HG03521 (cell line): ENCODE measurements at regions not wholly inside any gene's neighbourhood (a gene's known extent, or its start where the extent isn't known, plus 50 kb on each side); places are given as distances from the start of the nearest gene placed in this dataset.
"Not testable (repeated sequence)": the region's sequence is repeated elsewhere in the genome, so short reads cannot be mapped to it uniquely, and the experiment has no call there.

ENCODE experiments used
- ATAC-seq: cut with Tn5 transposase; IDR thresholded peaks from one replicate; pipeline ENCODE4 v1.9.1; 2021; ENCODE audit warnings: mild to moderate bottlenecking, moderate library complexity; ENCODE audit not compliant: unreplicated experiment

DNA sequence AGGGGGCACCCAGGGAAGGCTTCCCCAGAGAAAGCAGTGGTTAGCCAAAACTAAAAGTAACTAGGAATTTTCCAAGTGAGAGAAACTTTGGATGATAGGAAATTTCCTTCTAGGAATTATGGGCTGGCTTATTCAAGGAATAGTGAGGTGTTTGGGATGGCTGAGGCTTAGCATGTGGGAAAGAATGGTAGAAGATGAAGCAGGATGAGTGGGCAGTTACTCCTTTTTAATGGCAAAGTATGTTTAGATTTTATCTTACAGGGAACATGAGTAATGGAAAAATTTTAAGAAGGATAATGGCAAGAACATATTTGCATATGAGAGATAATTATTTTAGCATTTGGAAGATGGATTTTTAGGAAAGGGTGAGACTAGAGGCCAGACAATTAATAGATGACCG lies 197.6 kb downstream of the SLC38A4 start:
- no peak for ATAC-seq

DNA sequence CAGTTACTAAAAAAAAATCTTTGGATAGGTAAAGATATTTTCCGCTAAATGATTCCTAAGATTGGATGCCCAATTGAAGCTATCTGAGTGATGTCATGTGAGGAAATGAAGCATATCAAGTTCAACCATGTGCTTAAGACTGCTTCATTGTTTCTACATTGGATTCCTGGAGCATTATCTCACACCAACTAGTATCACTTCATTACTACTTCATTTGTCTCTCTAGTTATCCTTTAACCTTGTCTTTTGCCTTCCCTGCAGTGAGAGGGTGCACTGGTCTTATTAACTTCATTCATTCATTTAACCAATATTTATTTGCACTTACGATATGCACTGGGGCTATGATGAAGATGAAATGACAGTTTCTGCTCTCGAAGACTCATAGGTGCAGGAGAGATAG lies 198.1 kb downstream of the SLC38A4 start:
- ATAC-seq = no peak

GRCh38 chr12:46619474-46619873 lies 206.3 kb downstream of the SLC38A4 start:
- not testable (repeated sequence) for ATAC-seq

GRCh38 chr12:46617737-46618136 lies 208.1 kb downstream of the SLC38A4 start:
- not testable (repeated sequence) for ATAC-seq

GRCh38 chr12:46617167-46617566 lies 208.6 kb downstream of the SLC38A4 start:
- no peak for ATAC-seq

GRCh38 chr12:46610754-46611153 lies 215.0 kb downstream of the SLC38A4 start:
- no peak for ATAC-seq

DNA sequence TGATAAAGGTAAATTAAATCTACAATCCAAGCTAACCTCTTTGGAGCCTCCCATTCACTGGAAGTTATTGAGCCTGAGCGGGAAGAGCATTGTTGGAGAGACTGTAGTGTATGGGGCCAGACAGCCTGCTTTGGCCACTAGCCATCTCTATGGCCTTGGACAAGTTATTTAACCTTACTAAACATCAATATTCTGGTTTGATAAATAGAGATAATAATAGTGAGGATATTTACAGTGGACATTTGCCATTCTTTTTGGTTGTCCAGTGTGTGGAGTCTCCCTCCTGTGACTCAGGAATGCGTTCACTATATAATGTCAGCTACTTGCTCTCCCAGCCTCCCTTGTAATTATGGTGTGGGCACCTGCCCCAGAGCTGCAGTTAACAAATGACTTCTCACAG lies 216.1 kb downstream of the SLC38A4 start:
- no peak for ATAC-seq

GRCh38 chr12:46609273-46609623 lies 216.5 kb downstream of the SLC38A4 start:
- ATAC-seq = no peak

- no peak for ATAC-seq
Measured at GRCh38 chr12:46608431-46609272, 217.1 kb downstream of the SLC38A4 start.

DNA sequence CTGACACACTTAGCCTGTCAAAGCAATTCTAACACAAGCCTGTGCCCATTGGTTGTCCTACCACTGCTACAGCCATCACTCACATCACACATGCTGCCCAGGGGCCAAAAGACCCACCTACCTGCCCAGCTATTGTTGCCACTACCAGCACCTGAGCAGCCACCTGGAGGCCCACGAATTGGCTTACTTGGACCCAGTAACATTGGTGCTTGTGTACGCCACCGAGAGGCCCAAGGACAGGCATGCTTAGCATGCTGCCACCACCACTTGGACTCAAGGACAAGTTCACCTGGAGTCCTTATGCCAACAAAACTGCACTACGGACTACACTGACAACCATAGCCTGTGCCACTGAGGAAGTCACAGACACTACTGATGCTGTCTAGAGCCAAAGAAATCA lies 221.1 kb downstream of the SLC38A4 start:
- ATAC-seq = no peak

DNA sequence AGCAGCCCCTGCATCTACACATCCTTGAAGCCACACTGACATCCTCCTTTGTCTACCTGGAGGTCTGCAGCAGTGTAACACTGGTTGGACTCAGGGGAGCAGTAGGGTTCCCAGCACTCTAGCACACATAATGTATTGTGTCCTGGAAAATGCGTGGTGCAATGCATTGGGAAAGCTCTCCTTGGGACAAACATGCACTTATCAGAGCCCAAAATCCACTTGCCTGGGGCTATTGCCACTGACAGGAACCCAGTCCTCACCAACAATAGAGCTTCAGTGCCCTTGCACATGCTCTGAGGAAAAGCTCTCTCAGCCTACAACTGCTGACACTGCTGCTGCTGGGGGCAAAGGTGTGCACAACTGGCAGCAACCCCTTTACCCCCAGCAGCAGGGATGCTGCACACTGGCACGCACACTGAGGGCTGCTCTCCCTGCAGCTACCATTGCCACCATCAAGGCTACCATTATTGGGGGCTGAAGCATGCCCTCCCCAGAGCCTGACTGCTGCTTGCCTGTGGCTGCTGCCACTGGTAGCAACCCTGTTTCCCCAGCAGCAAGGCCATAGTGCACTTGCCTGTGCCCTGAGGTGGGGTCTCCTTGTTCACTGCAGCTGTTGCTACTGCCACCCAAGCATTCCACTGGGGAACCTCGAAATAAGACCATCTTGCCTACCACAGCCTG lies 221.9 kb downstream of the SLC38A4 start:
- ATAC-seq = no peak

GRCh38 chr12:46602474-46602873 lies 223.3 kb downstream of the SLC38A4 start:
- ATAC-seq = no peak

- no peak for ATAC-seq
Measured at GRCh38 chr12:46590991-46591703, 218.6 kb upstream of the SLC38A2 start.

GRCh38 chr12:46585854-46586621 lies 213.5 kb upstream of the SLC38A2 start:
- ATAC-seq = no peak

- not testable (repeated sequence) for ATAC-seq
Measured at GRCh38 chr12:46584098-46584497, 211.5 kb upstream of the SLC38A2 start.

DNA sequence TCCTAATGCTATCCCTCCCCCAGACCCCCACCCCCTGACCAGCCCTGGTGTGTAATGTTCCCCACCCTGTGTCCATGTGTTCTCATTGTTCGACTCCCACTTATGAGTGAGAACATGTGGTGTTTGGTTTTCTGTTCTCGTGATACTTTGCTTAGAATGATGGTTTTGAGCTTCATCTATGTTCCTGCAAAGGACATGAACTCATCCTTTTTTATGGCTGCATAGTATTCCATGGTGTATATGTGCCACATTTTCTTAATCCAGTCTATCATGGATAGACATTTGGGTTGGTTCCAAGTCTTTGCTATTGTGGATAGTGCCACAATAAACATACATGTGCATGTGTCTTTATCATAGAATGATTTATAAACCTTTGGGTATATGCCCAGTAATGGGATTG lies 209.4 kb upstream of the SLC38A2 start:
- ATAC-seq = not testable (repeated sequence)

- ATAC-seq = no peak
Measured at GRCh38 chr12:46580445-46580844, 207.9 kb upstream of the SLC38A2 start.

DNA sequence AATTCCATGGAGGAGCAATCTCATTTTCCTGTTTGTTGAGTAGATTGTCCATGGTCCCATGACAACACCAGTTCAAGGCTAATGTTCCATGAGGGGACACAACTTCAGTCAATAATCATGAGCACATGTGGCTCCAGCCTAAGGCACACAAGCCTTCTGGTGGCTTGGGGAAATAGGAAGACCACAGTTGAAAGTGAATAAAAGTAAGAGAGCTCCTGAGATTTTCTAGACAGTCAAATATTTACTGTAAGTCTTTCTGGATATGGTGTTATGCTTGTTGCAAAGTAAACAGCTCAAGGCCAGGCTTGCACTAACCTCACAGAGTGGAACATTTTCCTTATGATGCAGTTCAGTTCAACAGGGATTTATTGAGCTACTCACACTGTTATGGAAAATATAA lies 206.9 kb upstream of the SLC38A2 start:
- no peak for ATAC-seq

GRCh38 chr12:46578190-46578982 lies 205.8 kb upstream of the SLC38A2 start:
- ATAC-seq = no peak

- no peak for ATAC-seq
Measured at GRCh38 chr12:46577063-46577776, 204.6 kb upstream of the SLC38A2 start.
